PC-9 (cell line): ENCODE measurements at regions not wholly inside any gene's neighbourhood (a gene's known extent, or its start where the extent isn't known, plus 50 kb on each side); places are given as distances from the start of the nearest gene placed in this dataset.

Experiments used
- BruUV-seq: library from RNA; stranded (reverse); fragments of 400-500 nt; replicated peaks from 2 replicates; lab custom pipeline; 2021; lab: Mats Ljungman, UMichigan
- CTCF ChIA-PET: fragments of 300-600 bp; sonication (Branson Sonifier 250); formaldehyde crosslinking; loops from one replicate; lab custom pipeline; 2022; ENCODE audit warnings: antibody characterized with exemption; lab: Charles Lee
- POLR2A ChIA-PET: fragments of 300-600 bp; sonication (Branson Sonifier 250); formaldehyde crosslinking; loops from one replicate; lab custom pipeline; 2022; ENCODE audit warnings: antibody characterized with exemption; ENCODE audit not compliant: unreplicated experiment; lab: Charles Lee
- DNase-seq, 2 experiments: peaks; one replicate each; pipeline versions ENCODE4 v3.0.0 to v3.0.0-alpha.2; 2015 to 2022; ENCODE audit warnings: mixed read lengths in 1 of 2
- H2AFZ ChIP-seq: fragments of 200-600 bp; sonication (generic); 2 replicates; pipeline ENCODE4 v1.8.1; 2017; ENCODE audit warnings: antibody characterized with exemption
- H3F3A ChIP-seq: fragments of 200-600 bp; sonication (generic); 2 replicates; pipeline ENCODE4 v1.8.1; 2017; ENCODE audit warnings: antibody characterized with exemption, mild to moderate bottlenecking, low read depth; ENCODE audit not compliant: insufficient read depth
- H3K27ac ChIP-seq: fragments of 200-600 bp; sonication (generic); 2 replicates; pipeline ENCODE4 v1.6.1; 2016; ENCODE audit warnings: mixed run types
- H3K27me3 ChIP-seq: fragments of 200-600 bp; sonication (generic); 2 replicates; pipeline ENCODE4 v1.6.1; 2016; ENCODE audit warnings: low read depth, mixed run types; ENCODE audit not compliant: insufficient read depth
- H3K36me3 ChIP-seq: fragments of 200-600 bp; sonication (generic); 2 replicates; pipeline ENCODE4 v1.6.1; 2016; ENCODE audit warnings: low read depth, mixed run types
- H3K4me1 ChIP-seq: fragments of 200-600 bp; sonication (generic); replicated peaks from 2 replicates; pipeline ENCODE4 v1.6.1; 2016; ENCODE audit warnings: mixed run types; ENCODE audit not compliant: insufficient read depth
- H3K4me2 ChIP-seq: fragments of 200-600 bp; sonication (generic); 2 replicates; pipeline ENCODE4 v1.6.1; 2017; ENCODE audit warnings: mixed run types
- H3K4me3 ChIP-seq: fragments of 200-600 bp; sonication (generic); 2 replicates; pipeline ENCODE4 v1.6.1; 2016; ENCODE audit warnings: mixed run types
- H3K79me2 ChIP-seq: fragments of 200-600 bp; sonication (generic); 2 replicates; pipeline ENCODE4 v1.6.1; 2017; ENCODE audit warnings: low read depth, mixed run types
- H3K9me2 ChIP-seq: fragments of 200-600 bp; sonication (generic); 2 replicates; pipeline ENCODE4 v1.8.1; 2017; ENCODE audit warnings: mild to moderate bottlenecking; ENCODE audit not compliant: insufficient read depth
- H3K9me3 ChIP-seq: fragments of 200-600 bp; sonication (generic); 2 replicates; pipeline ENCODE4 v1.8.1; 2016; ENCODE audit warnings: low read depth; ENCODE audit not compliant: insufficient read depth
- H4K20me1 ChIP-seq: fragments of 200-600 bp; sonication (generic); 2 replicates; pipeline ENCODE4 v1.8.1; 2017; ENCODE audit not compliant: insufficient read depth
- CTCF ChIP-seq: fragments of 200-600 bp; sonication (generic); conservative IDR thresholded peaks from 2 replicates; pipeline ENCODE4 v1.6.1; 2017; ENCODE audit warnings: mixed run types, antibody characterized with exemption, mild to moderate bottlenecking, moderate library complexity
- EZH2 ChIP-seq: fragments of 200-600 bp; sonication (generic); IDR thresholded peaks from 2 replicates; pipeline ENCODE4 v1.8.0; 2017; ENCODE audit warnings: antibody characterized with exemption, low read depth
- intact Hi-C: fragments of 100-400 bp; cut with micrococcal nuclease; formaldehyde crosslinking; loops from one replicate; pipeline ENCODE4 v1.10.0; 2022; ENCODE audit not compliant: unreplicated experiment

- Histone ChIP-seq H3K4me2 (no peak overlapping the region), H3K79me2 (no peaks in the 10 kb centered on the region), H3K9me3 (no peaks in the 10 kb centered on the region), H3K27me3 (peaks cover 57% of the 10 kb centered on the region), H3K9me2 (no peaks in the 10 kb centered on the region), H3K36me3 (no peaks in the 10 kb centered on the region), H3F3A (no peaks in the 10 kb centered on the region), H3K27ac (no peak overlapping the region), H2AFZ (no peak overlapping the region; the same call in 1 of the 2 replicates), H3K4me3 (no peak overlapping the region), H4K20me1 (no peaks in the 10 kb centered on the region), H3K4me1 (no peaks in the 10 kb centered on the region)
- no TSS peak for BruUV-seq
- ChIA-PET POLR2A (no interaction called here), CTCF (no interaction called here)
- intact Hi-C loops = no loop called here
- DNase-seq = no peak
- TF ChIP-seq CTCF (no peak), EZH2 (no peak)
Measured at GRCh38 chr16:35194681-35195080, 1735.3 kb downstream of the TP53TG3F start.

GRCh38 chr16:35195173-35195863 lies 1735.9 kb downstream of the TP53TG3F start:
- no peaks in the 10 kb centered on the region for H4K20me1 ChIP-seq
- no TSS peak for BruUV-seq

GRCh38 chr16:35195864-35196216 lies 1736.4 kb downstream of the TP53TG3F start:
- H3K4me1 ChIP-seq = no peaks in the 10 kb centered on the region
- no TSS peak for BruUV-seq
- H4K20me1 ChIP-seq = no peaks in the 10 kb centered on the region
- no peak overlapping the region for H3K4me3 ChIP-seq
- no peak overlapping the region for H2AFZ ChIP-seq
- H3K27ac ChIP-seq = no peak overlapping the region
- no peaks in the 10 kb centered on the region for H3K79me2 ChIP-seq
- no peaks in the 10 kb centered on the region for H3F3A ChIP-seq
- no peaks in the 10 kb centered on the region for H3K36me3 ChIP-seq
- no peak for DNase-seq
- POLR2A ChIA-PET = no interaction called here
- TF ChIP-seq EZH2 = no peak
- TF ChIP-seq CTCF = no peak
- CTCF ChIA-PET = no interaction called here
- no peaks in the 10 kb centered on the region for H3K9me2 ChIP-seq
- intact Hi-C loops = no loop called here
- no peaks in the 10 kb centered on the region for H3K9me3 ChIP-seq
- H3K27me3 ChIP-seq = peaks cover 62% of the 10 kb centered on the region
- no peak overlapping the region for H3K4me2 ChIP-seq

More at GRCh38 chr16:35195173-35195863, 1735.9 kb downstream of the TP53TG3F start:
- Histone ChIP-seq H3K9me3 (no peaks in the 10 kb centered on the region), H3K4me1 (no peaks in the 10 kb centered on the region), H3F3A (no peaks in the 10 kb centered on the region), H2AFZ (no peak overlapping the region), H3K79me2 (no peaks in the 10 kb centered on the region), H3K9me2 (no peaks in the 10 kb centered on the region), H3K36me3 (no peaks in the 10 kb centered on the region), H3K27me3 (peaks cover 62% of the 10 kb centered on the region), H3K4me2 (no peak overlapping the region), H3K27ac (no peak overlapping the region), H3K4me3 (no peak overlapping the region)
- peak; percentile 44; the same call in 1 of the 2 replicates for TF ChIP-seq CTCF
- no peak for TF ChIP-seq EZH2
- DNase-seq = no peak
- ChIA-PET CTCF (no interaction called here), POLR2A (no interaction called here)
- intact Hi-C loops = no loop called here
